ENCODE measurements at regions not wholly inside any gene's neighbourhood (a gene's known extent, or its start where the extent isn't known, plus 50 kb on each side); places are given as distances from the start of the nearest gene placed in this dataset.

GRCh38 chr15:31955734-31956133 is 74.6 kb upstream of the CHRNA7 start:
- H3K27ac ChIP-seq: no peak overlapping the region
- TF ChIP-seq ZFX (IDR thresholded peaks at IDR 0.05) (no peak), CTCF (conservative IDR thresholded peaks at IDR 0.05) (no peak)

- no peak for TF ChIP-seq ZFX (IDR thresholded peaks at IDR 0.05)
- no peak overlapping the region for H3K27ac ChIP-seq
Measured at GRCh38 chr15:31957581-31957980, 72.7 kb upstream of the CHRNA7 start.

- TF ChIP-seq ZFX (IDR thresholded peaks at IDR 0.05): no peak
- peak; percentile 15 for TF ChIP-seq CTCF (conservative IDR thresholded peaks at IDR 0.05)
- no peak overlapping the region for H3K27ac ChIP-seq
Measured at GRCh38 chr15:31964586-31965307, 65.6 kb upstream of the CHRNA7 start.

GRCh38 chr15:31970007-31970406 is 60.3 kb upstream of the CHRNA7 start:
- no peak for TF ChIP-seq CTCF (conservative IDR thresholded peaks at IDR 0.05)
- no peak overlapping the region for H3K27ac ChIP-seq

GRCh38 chr15:31973197-31973596 is 57.1 kb upstream of the CHRNA7 start:
- H3K27ac ChIP-seq: no peak overlapping the region
- TF ChIP-seq ZFX (IDR thresholded peaks at IDR 0.05) (no peak), CTCF (conservative IDR thresholded peaks at IDR 0.05) (no peak)

- TF ChIP-seq CTCF (conservative IDR thresholded peaks at IDR 0.05) (no peak), ZFX (IDR thresholded peaks at IDR 0.05) (no peak)
- no peak overlapping the region for H3K27ac ChIP-seq
Measured at GRCh38 chr15:31974154-31974794, 56.0 kb upstream of the CHRNA7 start.

GRCh38 chr15:31974855-31975829 is 55.2 kb upstream of the CHRNA7 start:
- peak; percentile 85 for TF ChIP-seq CTCF (conservative IDR thresholded peaks at IDR 0.05)
- no peak for TF ChIP-seq ZFX (IDR thresholded peaks at IDR 0.05)
- H3K27ac ChIP-seq: peak overlapping the region; percentile 62

Data from C4-2B (cell line).